ENCODE measurements at regions not wholly inside any gene's neighbourhood (a gene's known extent, or its start where the extent isn't known, plus 50 kb on each side); places are given as distances from the start of the nearest gene placed in this dataset.
A peak's percentile ranks its signal among the peaks of the same experiment; 100 is the strongest.
"Not testable (repeated sequence)": the region's sequence is repeated elsewhere in the genome, so short reads cannot be mapped to it uniquely, and the experiment has no call there.

DNA sequence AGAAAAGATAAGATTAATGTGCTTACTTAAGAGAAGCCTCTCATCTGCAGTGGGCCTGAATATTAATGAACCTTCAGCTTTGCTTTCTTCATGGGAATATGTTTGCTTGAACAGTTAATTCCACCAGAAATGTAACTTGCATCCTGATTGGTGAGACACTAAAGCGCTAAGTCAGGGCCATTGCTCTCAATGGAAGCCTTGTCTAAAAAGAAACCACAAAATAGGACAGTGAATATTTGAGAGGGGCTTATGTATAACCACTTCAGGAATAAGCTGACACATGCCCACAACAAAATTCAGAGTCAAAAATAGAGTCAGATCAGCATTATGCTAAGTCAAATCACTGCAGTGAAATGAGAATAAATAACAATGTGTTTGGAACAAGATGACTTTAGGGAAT is 1125.8 kb downstream of the STIM2 start:
- DNase-seq, result no peak

DNA sequence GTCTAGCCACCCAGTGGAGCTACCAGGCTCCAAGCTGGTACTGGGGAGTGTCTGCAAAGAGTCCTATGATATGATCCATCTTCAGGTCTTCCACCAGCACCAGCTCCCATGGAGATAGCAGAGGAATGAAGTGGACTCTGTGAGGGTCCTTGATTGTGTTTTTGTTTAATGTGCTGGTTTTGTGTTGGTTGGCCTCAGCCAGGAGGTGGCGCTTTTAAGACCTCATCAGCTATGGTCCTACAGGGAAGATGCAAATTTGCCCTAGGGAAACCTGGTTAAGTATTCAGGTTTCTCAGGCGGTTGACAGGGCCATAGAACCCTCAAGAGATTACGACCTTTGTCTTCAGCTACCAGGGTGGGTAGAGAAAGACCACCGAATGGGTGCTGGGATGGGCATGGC is 1141.1 kb downstream of the STIM2 start:
- DNase-seq, result no peak

DNA sequence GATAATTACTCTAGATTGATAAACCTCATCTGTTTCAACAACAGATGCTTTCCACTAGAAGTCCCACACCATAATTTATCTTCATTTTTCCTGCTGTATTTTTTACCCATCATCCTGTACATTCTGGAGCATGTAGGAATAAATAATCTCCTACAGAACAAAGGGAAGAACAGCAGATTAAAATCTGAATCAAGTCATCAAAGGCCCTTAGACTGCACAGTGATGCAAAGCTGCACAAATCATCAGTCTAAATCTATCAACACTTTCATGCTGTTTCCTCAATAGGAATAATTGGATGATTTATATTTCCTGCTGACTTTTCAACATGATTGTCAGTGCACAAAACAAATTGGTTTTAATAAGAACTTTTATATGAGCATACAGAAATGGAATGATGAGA is 1143.9 kb downstream of the STIM2 start:
- DNase-seq, result no peak

DNA sequence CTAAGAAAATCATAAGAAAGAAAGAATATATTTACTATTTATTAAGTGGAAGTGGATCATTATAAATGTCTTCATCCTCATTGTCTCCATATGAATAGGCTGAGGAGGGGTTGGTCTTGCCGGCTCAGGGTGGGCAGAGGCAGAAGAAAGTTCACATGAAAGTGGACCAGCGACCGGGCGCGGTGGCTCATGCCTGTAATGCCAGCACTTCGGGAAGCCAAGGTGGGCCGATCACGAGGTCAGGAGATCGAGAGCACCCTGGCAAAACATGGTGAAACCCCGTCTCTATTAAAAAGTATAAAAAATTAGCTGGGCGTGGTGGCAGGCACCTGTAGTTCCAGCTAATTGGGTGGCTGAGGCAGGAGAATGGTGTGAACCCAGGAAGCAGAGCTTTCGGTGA is 1145.4 kb downstream of the STIM2 start:
- no peak for DNase-seq

DNA sequence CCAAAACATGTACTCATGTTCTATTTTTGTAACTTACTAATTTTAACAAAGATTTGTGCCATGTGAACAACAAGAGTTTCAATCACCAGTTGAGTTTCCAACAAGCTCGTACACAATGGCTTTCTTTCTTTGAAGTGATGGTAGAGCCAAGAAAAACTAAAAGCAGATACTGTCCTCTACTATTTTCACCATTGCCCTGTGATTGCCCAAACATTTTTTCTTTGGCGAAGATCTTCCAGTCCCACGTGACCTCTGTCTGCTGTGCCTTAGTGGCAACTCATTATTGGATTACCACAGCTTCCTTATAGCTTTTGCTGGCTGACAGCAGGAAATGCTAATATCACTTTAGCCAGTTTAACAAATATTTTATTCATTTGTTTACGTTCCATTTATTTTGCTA is 1147.1 kb downstream of the STIM2 start:
- DNase-seq, result no peak

DNA sequence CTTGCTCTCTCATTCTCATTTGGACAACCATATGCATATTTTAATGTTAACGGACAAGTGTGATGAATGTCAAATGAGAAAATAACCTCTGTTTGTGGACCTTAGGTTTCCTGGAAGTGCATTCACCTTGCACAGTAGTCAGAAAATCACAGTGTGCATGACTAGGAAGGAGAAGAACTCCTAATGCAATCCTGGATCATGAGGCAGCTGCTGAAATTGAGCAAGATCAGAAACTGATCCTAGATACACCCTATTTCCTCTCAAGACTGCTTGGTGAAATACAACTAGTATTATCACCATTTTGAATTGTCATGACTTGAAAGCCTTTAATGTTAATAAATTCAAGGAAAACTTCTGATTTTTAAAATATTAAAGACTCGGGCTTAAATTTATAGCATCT is 1148.9 kb downstream of the STIM2 start:
- DNase-seq, result no peak

DNA sequence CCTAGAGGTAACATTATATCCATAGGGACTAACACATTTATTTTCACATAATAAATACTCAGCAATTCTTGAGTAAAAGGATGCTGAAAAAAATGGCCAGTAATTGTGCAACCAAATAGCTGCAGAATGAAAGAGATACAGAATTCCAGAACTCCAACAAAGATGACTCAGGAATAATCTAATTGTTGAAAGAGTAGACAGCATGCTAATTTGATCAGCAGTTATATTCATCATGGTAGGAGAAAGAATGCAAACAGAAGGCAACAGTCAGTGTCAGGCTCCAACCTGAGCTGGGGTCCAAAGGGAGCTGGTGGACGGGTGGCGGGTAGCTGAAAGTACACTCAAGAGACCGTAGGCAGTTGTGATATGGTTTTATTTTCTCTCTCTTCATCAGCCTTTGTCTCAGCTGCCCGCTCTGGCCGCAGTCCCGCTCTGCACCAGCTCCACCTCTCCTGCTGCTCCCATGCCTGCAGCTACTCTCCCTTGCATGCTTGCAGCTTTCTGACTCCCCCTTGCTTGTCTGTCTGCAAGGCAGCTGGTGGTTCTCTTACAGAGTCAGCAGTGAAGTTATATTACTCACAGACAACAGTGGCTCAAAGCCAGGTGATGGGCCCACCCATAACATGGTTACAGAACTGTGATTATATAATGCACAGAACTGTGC is 1150.1 kb downstream of the STIM2 start:
- DNase-seq, result no peak

DNA sequence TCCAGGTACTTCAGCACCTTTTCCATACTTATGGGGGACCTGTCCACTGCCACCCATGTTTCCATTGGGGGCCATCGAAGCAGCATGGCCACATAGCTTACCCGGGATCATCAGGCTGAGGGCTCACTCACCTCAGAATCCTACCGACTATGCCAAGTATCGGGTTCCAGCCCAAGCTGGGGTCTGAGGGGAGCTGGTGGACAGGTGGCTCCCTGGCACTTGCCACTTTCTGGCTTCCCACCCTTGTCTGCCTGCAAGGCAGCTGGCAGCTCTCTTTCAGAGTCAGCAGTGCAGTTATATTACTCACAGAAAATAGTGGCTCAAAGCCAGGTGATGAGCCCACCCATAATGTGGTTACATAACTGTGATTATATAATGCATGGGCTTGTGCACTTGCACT is 1153.8 kb downstream of the STIM2 start:
- DNase-seq, result peak in 1 of 2 experiments; percentile 9

DNA sequence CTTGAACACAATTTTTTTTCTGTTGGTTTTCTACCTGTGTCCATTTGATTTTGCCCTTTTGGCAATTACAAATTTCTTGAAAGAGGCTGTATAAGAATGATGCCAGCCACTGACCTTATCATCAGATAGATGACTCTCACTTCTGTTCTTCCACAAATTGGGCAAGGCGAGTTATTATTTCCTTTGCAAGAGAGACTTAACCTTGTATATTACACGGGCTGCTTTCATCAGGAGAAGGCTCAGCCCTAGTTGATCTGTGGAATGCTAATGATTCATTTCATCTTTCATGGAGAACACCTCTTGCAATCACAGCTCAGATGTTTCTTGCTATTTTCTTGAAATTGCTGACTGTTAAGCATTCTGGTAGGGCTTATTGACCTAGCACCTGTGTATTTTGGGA is 1155.4 kb downstream of the STIM2 start:
- no peak for DNase-seq

DNA sequence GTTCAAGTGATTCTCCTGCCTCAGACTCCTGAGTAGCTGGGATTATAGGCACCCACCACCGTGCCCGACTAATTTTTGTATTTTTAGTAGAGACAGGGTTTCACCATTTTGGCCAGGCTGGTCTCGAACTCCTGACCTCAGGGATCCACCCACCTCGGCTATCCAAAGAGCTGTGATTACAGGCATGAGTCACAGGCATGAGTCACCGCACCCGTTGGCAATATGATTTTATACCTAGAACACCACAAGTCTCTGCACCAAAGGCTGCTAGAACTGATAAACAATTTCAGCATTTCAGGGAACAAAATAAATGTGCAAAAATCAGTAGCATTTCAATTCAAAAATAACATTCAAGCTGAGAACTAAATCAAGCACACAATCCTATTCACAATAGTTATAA is 1177.6 kb downstream of the STIM2 start:
- DNase-seq, result not testable (repeated sequence)

DNA sequence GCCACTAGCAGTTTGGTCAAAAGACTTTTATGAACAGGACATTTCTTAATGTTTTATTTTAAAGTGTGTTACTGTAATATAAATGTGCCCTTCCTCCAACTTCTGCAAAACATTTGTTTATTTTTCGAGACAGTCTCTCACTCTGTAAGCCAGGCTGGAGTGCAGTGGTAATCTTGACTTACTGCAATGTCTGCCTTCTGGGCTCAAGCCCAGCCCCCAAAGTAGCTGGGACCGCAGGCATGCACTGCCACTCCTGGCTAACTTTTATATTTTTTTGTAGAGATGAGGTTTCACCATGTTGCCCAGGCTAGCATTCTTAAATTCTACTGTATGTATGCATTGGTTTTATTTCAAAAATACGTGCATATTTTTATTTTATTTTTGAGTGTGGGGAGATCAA is 1201.9 kb downstream of the STIM2 start:
- DNase-seq, result no peak

DNA sequence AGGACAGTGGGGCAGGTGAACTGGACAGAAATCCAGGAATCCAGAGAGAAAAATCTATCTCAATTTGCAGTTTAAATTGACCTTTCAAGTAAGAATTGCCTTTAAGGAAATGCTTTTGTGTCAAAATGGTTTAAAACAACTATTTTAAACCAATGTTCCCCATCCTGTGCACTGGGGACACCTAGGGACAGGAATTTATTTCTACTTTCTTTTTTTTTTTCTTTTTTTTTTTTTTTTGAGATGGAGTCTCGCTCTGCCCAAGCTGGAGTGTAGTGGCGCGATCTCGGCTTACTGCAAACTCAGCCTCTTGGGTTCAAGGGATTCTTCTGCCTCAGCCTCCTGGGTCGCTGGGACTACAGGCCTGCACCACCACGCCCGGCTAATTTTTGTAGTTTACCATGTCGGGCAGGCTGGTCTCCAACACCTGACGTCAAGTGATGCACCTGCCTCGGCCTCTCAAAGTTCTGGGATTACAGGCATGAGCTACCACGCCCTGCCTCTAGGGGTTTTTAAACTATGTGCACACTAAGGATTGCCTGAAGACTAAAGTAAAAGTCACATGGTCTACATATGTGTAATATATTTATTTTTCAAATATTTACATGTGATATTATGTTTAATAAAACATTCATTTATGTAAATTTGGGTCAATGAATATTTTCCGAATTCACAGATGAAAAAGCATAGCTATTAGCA is 1213.4 kb downstream of the STIM2 start:
- no peak for DNase-seq

DNA sequence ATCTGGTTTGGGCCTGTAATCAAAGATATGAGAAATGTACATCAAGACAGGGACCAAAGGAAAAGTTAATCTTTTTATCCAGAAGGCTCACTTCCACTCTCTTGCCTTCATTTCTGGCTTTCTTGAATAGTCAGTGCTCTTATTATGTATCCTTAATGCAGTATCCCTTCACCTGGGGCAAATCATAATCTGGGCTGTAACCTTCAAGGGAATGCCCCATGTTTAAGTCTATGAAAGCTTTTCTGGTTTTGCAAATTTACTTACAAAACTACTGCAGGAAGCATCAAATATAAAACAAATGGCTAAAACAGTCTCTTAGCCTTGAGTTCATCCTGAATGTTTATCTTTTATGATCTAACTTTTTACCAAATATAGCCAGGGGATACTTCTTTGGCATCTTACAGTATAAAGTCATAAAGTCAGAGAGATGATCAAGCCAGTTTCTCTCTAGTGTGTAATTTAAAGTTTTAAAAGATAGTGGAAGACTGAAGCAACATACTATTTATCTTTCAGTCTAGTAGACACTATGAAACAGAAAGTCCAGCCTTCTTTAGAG is 1214.8 kb downstream of the STIM2 start:
- no peak for DNase-seq

DNA sequence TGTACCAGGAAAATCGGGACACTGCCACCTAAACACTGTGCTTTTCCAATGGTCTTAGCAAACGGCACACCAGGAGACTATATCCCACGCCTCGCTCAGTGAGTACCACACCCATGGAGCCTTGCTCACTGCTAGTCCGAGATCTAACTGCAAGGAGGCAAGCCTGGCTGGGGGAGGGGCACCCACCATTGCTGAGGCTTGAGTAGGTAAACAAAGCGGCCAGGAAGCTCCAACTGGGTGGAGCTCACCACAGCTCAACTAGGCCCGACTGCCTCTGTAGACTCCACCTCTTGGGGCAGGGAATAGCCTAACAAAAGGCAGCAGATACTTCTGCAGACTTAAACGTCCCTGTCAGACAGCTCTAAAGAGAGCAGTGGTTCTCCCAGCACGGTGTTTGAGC is 1216.6 kb downstream of the STIM2 start:
- not testable (repeated sequence) for DNase-seq

DNA sequence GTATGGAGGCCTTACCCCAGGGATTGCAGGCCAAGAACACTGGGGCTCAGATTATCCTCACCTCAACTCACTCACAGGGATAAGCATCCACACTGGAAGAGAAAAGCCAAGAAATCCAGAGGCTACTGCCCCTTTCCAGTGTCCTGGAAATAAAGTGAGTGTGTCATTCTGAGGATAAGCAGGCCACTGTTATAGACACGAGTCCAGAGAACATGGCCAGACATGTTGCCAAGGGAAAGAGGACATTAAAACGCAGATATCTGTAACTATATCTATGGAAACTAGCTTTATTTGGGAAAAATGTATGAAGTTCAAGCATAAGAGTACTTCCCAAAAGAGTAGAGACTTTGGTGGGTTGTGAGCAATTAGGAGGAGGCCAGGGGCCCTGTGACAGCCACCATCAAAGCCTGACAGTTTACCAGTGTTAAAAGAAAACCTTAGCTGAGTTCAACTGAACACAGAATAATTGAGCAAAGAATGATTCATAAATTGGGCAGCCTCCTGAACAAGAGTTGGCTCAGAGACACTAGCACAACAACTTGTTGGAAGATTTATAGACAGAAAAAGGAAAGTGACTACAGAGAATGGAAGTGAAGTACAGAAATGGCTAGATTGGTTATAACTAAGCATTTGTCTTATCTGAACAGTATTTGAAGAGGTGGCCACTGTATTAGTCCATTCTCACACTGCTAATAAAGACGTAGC is 1222.2 kb downstream of the STIM2 start:
- no peak for DNase-seq

DNA sequence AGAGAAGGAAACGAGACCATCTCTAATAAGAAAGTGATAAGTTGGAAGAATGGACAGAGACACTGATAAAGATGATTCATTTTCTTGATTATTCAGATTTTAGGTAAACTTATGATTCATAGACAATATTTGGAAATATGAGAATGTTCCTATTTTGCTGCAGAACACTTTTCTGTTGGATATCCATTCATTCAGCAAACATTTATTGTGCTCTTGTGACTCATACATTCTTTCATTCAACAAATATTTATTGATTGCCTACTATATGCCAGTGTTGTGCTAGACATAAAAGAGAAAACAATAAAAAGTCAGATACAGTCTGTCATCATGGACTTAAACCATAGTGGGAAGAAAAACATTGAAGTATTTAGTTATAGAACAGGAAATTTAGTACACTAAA is 1232.0 kb downstream of the STIM2 start:
- peak in 1 of 2 experiments; percentile 47 for DNase-seq

DNA sequence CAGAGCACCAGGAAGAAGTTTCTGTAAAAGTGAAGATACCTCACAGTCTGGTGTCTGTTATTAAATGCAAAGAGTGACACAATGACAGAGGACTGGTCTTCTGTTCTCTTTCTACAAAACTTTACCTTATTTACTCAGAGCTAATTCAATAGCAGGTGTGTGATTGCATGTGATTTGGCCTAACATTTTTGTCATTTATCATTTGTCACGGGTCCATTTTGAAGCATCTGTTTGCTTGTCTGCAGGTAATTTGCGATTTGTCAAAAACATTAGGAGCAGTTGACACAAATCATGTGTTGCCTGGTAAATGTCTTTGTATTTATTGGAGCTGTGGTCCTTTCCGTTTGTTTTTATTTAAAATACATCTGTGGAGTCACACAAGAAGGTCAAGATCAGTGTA is 1232.4 kb downstream of the STIM2 start:
- DNase-seq, result peak; percentile 33 to 92

DNA sequence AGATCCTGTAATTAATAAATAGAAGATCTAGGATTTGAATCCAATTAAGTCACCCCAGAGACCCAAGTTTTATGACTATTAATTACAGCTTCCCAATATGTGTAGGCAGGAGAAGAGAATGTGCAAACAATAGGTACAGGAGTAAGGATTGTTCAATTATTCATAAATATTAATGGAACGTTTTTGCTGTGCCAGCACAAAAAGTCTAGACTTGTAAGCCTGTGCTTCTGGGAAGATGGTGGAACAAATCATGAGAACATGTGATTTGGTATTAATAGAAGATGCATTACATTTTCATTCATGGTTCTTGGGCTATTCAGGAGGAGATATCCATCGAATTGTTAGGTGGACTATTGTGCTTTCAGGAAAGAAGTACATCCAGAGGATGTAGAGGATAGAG is 1240.9 kb downstream of the STIM2 start:
- DNase-seq, result no peak

DNA sequence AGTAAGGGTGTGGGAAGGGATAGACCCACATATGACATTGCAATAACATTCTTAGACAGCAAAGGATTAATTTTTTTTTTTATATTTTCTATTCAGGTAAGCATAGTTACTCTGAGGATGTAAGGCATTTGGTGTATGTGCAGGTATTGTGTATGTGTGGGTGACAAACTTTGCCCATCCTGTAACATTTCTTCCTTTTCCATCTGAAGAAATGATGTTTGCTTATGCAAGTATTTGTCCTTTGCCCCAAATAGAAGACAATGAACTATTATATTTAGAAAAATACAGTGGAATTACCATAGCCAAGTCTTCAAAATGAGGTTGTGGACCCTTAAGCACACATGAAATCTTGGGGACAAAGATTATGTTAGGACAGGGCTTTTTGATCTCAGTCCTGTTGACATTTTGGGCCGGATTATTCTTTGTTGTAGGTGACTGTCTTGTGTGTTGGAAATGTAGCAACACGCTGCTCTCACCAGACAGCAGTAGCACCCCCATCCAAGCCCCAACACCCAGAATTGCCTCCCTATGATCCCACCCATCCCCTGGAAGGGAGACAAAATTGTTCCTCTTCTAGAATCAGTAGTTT is 1244.7 kb downstream of the STIM2 start:
- no peak for DNase-seq

DNA sequence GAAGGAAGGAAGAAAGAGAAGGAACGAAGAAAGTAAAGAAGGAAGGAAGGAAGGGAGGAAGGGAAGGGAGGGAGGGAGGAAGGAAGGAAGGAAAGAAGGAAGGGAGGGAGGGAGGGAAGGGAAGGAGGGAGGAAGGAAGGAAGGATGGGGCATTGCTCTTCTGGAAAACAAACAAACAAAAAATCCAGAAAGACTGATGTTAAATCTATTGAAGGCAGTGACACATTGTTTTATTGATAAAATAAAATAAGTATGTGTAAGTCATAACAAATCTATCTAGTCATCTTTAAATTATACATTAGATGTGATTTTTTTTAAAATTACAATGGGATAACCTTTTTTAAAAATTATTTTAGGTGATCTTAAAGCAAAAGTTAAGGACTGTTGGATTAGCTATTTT is 1245.5 kb downstream of the STIM2 start:
- DNase-seq, result no peak

DNA sequence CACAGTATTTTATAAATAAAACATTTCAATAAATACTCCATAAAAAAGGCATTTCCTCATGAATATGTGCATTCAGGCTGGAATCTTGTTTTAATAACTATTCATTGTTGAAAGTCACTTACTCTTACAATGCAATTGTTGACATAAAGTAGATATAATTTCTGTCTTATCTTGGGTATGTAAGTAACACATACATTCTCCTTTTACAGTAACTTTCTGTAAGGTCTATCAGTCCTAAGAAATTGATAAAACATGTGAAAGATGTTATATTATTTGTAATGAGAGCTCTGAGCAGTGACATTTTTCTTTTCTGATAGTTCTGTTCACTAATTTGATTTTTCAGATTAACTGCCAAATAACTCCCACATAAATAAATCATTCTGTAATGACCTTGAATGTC is 1249.2 kb downstream of the STIM2 start:
- DNase-seq, result no peak

DNA sequence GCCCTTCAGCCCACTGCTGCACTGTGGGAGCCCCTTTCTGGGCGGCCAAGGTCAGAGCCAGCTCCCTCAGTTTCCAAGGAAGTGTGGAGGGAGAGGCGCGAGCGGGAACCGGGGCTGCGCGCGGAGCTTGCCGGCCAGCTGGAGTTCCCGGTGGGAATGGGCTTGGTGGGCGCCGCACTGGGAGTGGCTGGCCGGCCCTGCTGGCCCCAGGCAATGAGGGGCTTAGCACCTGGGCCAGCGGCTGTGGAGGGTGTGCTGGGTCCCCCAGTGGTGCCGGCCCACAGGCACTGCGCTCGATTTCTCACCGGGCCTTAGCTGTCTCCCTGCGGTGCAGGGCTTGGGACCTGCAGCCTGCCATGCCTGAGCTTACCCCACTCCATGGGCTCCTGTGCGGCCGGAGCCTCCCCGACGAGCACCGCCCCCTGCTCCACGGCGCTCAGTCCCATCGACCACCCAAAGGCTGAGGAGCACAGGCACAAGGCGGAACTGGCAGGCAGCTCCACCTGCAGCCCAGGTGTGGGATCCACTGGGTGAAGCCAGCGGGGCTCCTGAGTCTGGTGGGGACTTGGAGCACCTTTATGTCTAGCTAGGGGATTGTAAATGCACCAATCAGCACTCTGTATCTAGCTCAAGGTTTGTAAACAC is 1252.2 kb downstream of the STIM2 start:
- not testable (repeated sequence) for DNase-seq

DNA sequence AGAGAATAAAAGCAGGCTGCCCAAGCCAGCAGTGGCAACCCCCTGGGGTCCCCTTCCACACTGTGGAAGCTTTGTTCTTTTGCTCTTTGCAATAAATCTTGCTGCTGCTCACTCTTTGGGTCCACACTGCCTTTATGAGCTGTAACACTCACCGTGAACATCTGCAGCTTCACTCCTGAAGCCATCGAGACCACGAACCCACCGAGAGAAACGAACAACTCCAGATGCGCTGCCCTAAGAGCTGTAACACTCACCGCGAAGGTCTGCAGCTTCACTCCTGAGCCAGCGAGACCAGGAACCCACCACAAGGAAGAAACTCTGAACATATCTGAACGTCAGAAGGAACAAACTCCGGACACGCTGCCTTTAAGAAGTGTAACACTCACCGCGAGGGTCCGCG is 1252.9 kb downstream of the STIM2 start:
- not testable (repeated sequence) for DNase-seq

Measured in NCI-H2081 (cell line).